ENCODE measurements at regions not wholly inside any gene's neighbourhood (a gene's known extent, or its start where the extent isn't known, plus 50 kb on each side); places are given as distances from the start of the nearest gene placed in this dataset.

- Histone ChIP-seq H3K36me3 (ENCODE audit: control insufficient read depth, insufficient read depth, low read length) (no peaks in the 10 kb centered on the region), H3K4me3 (ENCODE audit: low read depth, low read length) (no peak overlapping the region), H3K27me3 (ENCODE audit: control insufficient read depth, insufficient read depth, low read length) (no peaks in the 10 kb centered on the region)
- DNase-seq (ENCODE audit: low read depth), result no peak
- CTCF ChIA-PET, result no interaction called here
- no peak for TF ChIP-seq CTCF (IDR thresholded peaks at IDR 0.05; ENCODE audit: insufficient read depth, low read depth, low read length)
- POLR2A ChIA-PET, result no interaction called here
Observed at GRCh38 chrX:23103546-23103945, 103.8 kb downstream of the DDX53 start.

GRCh38 chrX:23114241-23114640 lies 114.5 kb downstream of the DDX53 start:
- no peak for DNase-seq (ENCODE audit: low read depth)
- ChIA-PET CTCF (no interaction called here), POLR2A (no interaction called here)

GRCh38 chrX:23115651-23116050 lies 115.9 kb downstream of the DDX53 start:
- no peak for DNase-seq (ENCODE audit: low read depth)
- no peaks in the 10 kb centered on the region for H3K27me3 ChIP-seq (ENCODE audit: control insufficient read depth, insufficient read depth, low read length)
- POLR2A ChIA-PET, result no interaction called here
- no peak overlapping the region for H3K4me3 ChIP-seq (ENCODE audit: low read depth, low read length)
- no peak for TF ChIP-seq CTCF (IDR thresholded peaks at IDR 0.05; ENCODE audit: insufficient read depth, low read depth, low read length)
- CTCF ChIA-PET, result no interaction called here
- no peaks in the 10 kb centered on the region for H3K36me3 ChIP-seq (ENCODE audit: control insufficient read depth, insufficient read depth, low read length)

More at GRCh38 chrX:23114241-23114640, 114.5 kb downstream of the DDX53 start:
- Histone ChIP-seq H3K4me3 (ENCODE audit: low read depth, low read length) (no peak overlapping the region), H3K36me3 (ENCODE audit: control insufficient read depth, insufficient read depth, low read length) (no peaks in the 10 kb centered on the region), H3K27me3 (ENCODE audit: control insufficient read depth, insufficient read depth, low read length) (no peaks in the 10 kb centered on the region)
- TF ChIP-seq CTCF (IDR thresholded peaks at IDR 0.05; ENCODE audit: insufficient read depth, low read depth, low read length), result no peak

- no peak for TF ChIP-seq CTCF (IDR thresholded peaks at IDR 0.05; ENCODE audit: insufficient read depth, low read depth, low read length)
- ChIA-PET CTCF (no interaction called here), POLR2A (no interaction called here)
- no peak overlapping the region for H3K4me3 ChIP-seq (ENCODE audit: low read depth, low read length)
- H3K27me3 ChIP-seq (ENCODE audit: control insufficient read depth, insufficient read depth, low read length), result no peaks in the 10 kb centered on the region
- DNase-seq (ENCODE audit: low read depth), result no peak
- no peaks in the 10 kb centered on the region for H3K36me3 ChIP-seq (ENCODE audit: control insufficient read depth, insufficient read depth, low read length)
Observed at GRCh38 chrX:23118163-23118562, 118.4 kb downstream of the DDX53 start.

GRCh38 chrX:23118890-23119527 lies 119.2 kb downstream of the DDX53 start:
- CTCF ChIA-PET, result no interaction called here
- Histone ChIP-seq H3K36me3 (ENCODE audit: control insufficient read depth, insufficient read depth, low read length) (no peaks in the 10 kb centered on the region), H3K4me3 (ENCODE audit: low read depth, low read length) (no peak overlapping the region), H3K27me3 (ENCODE audit: control insufficient read depth, insufficient read depth, low read length) (no peaks in the 10 kb centered on the region)
- TF ChIP-seq CTCF (IDR thresholded peaks at IDR 0.05; ENCODE audit: insufficient read depth, low read depth, low read length), result no peak
- POLR2A ChIA-PET, result no interaction called here
- no peak for DNase-seq (ENCODE audit: low read depth)
